CD4-positive, alpha-beta T cell treated with Interleukin-17A for 4 hours (primary cell): ENCODE measurements at regions not wholly inside any gene's neighbourhood (a gene's known extent, or its start where the extent isn't known, plus 50 kb on each side); places are given as distances from the start of the nearest gene placed in this dataset.
"Not testable (repeated sequence)": the region's sequence is repeated elsewhere in the genome, so short reads cannot be mapped to it uniquely, and the experiment has no call there.

ENCODE experiments used
- DNase-seq: peaks from one replicate; pipeline ENCODE4 v3.0.0-alpha.2; 2020; ENCODE audit warnings: mixed read lengths

DNA sequence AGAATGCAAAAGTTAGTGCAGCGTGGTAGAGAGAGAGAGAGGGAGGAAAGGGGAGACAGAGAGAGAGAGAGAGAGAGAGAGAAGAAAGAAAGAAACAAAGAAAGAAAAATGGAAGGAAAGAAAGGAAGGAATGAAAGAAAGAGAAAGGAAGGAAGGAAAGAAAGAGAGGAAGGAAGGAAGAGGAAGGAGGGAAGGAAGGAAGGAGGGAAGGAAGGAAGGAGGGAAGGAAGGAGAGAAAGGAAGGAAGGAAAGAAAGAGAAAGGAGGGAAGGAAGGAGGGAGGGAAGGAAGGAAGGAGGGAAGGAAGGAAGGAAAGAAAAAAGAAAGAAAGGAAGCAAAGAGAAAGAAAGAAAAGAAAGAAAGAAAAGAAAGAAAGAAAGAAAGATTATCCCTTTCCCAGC is 209.8 kb upstream of the MYO3A start:
- no peak for DNase-seq

DNA sequence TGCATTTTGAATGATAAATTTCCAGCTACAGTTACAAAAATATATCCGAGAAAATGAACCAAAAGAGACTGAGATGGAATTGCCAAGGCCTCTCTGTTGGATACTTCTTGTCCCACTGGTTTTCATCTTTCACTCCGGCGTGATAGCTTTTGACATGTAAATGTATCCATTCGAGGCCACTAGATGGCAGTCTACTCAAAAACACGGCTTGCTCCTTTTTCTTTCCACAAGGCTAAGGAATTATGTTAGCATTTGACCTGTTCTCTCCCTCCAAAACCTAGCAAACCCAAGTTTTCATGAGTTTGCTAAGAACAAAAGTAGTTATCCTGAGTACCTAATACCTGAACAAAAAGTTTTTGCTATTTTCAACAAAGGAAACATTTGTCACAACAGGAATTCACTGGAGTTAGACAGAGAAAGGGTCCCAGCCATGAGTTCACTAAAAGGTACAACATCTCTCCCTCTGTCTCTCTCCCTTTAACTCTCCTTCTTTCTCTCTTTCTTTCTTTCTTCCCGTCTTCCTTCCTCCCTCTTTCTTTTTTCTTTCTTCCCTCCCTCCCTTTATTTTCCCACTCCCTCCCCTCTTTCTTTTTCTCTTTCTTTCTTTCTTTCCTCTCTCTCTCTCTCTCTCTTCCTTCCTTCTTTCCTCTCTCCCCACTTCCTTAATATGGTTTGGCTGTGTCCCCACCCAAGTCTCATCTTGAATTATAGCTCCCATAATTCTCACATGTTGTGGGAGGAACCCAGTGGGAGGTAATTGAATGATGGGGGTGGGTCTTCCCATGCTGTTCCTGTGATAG is 207.9 kb upstream of the MYO3A start:
- peak; percentile 6 for DNase-seq

DNA sequence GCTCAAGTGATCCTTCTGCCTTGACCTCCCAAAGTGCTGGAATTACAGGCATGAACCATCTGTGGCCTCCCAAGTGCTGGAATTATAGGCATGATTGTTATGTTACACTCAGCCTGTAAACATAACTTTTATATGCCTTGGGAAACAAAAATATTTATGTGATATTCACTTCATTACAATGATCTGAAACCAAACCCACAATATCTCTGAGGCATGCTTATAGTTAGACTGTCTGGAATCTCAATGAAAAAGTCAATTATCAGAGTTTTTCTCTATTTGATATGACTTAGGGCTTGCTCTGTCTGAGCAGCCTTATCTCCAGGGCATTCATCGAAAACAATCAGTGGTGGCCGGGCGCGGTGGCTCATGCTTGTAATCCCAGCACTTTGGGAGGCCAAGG is 195.3 kb upstream of the MYO3A start:
- DNase-seq: no peak

DNA sequence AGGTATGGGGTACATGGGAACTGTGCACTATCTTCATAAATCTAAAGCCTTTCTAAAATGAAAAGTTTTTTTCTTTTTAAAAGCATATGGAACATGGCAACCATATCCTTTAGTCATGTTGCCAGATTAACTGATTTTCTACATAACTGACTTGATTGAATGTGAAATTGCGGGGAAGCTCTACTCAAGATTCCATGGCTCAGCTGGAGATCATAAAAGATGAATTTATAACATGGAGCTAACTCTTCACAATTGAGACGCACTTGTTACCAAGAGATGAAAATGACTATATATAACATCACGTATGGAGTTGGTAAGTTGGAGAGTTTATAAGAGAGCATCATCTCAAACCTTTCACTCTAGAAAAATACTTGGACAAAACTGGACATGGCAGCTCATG is 190.2 kb upstream of the MYO3A start:
- DNase-seq: no peak

DNA sequence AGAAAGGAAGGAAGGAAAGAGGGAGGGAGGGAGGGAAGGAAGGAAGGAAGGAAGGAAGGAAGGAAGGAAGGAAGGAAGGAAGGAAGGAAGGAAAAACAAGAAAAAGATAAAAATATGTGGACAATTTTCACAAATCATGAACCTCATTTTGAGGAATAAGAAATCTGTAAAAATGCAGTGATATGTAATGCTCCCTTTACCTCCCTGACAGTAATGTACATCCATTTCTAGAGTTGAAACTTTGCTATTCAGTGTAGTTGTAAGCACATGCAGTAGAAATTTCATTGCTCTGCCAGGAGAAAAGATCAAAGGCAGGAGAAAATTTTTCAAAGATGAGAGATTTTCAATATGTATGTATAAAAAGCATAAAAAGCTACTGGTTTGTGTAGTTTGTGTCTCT is 189.5 kb upstream of the MYO3A start:
- no peak for DNase-seq

DNA sequence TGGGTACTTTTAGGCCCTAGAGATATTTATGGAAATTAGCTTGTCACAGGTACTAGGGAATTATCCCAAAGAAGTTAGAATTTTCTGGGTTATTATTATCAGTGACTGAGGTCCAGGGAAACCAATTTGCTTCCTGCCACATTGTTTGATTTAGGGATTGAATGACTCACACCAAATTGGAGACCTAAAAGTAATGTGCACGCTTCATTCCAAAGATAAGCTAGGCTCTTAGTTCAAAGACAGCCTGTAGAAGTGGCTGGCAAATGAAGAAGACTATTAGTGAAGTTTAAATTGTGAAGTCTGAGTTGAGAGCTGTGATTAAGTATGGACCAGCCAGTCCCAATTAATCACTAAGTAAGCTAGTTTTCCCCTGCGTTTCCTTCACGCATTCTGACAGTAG is 188.1 kb upstream of the MYO3A start:
- DNase-seq: no peak

DNA sequence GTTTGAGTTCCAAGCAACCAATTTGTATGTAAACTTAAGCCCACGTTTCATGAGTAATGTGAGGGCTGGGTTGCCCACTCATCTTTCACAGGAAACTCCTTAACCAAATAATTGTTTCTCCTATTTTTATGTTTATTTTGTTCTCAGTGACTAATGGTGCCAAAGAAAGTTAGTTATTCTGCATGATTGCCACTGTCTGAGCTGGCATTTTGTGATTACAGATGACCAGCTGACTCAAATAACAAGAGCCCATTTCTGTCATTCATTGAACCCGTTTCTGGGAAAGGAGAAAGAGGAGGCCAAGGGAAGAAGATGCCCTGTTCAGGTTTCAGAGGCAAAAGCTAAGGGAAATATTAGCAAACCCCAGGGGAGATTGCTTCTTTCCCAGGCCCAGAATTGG is 186.9 kb upstream of the MYO3A start:
- no peak for DNase-seq

DNA sequence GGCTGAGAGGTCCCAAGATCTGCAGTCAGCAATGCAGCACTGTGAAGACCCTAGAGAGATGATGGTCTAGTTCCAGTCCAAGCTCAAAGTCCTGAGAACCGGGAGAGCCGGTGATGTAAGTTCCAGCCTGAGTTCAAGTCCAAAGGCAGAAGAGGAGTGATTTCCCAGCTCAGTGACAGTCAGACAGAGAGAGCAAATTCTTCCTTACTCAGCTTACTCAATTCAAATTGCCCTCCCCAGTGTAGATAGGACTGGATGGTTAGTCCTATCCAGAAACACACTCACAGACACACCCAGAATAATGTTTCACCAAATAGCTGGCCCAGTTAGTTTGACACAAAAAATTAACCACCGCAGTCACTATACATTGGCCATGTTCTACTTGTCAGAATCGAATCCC is 185.5 kb upstream of the MYO3A start:
- no peak for DNase-seq

DNA sequence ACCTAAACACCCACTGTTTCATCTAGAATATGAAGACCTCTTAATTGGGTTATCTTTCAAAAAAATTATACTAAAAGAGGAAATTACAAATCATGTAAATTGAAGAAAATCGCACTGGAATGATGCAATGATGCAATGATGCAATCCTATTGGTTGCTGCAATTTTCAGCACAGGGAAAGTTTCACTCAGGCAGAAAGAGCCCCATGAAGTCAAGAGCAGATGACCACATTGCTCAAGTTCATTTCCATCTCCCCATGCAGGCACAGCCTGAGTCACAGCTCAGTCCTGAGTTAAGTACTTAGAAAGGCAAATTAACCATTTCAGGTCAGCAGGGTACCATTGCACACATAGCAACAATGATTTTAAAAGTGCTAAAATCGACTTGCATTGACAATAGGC is 180.3 kb upstream of the MYO3A start:
- DNase-seq: no peak

DNA sequence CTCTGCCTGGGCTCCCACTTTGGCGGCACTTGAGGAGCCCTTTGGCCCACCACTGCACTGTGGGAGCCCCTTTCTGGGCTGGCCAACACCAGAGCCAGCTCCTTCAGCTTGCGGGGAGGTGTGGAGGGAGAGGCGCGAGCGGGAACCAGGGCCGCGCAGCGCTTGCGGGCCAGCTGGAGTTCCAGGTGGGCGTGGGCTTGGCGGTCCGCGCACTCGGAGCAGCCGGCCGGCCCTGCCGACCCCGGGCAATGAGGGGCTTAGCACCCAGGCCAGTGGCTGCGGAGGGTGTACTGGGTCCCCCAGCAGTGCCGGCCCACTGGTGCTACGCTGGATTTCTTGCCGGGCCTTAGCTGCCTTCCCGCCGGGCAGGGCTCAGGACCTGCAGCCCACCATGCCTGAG is 178.2 kb upstream of the MYO3A start:
- not testable (repeated sequence) for DNase-seq

DNA sequence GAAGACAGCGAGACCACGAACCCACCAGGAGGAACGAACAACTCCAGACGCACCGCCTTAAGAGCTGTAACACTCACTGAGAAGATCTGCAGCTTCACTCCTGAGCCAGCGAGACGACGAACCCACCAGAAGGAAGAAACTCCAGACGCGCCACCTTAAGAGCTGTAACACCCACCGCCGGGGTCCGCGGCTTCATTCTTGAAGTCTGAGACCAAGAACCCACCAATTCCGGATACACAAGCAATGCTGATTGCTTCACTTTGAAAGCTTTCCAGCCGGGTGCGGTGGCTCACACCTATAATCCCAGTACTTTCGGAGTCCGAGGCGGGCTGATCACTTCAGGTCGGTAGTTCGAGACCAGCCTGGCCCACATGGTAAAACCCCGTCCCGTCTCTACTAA is 177.2 kb upstream of the MYO3A start:
- DNase-seq: no peak

DNA sequence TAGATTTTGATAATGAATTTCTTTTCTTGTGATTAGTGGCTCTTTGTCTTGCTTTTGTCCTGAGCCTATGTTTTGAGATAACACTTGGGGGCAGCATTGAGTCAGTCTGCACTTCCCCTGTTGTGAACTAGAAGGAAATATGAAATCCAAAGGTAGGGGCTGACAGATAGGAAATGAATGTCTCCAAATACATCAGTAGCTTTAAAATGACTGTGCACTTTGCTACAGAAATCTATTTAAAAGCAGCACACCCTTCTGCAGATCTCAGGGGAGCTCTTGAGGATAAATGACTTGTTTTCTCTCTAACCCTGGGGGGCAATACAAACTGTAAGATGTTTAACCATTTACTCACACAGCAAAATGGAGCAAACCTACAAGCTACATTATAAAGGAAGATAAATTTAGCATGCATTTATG is 176.0 kb upstream of the MYO3A start:
- DNase-seq: no peak

DNA sequence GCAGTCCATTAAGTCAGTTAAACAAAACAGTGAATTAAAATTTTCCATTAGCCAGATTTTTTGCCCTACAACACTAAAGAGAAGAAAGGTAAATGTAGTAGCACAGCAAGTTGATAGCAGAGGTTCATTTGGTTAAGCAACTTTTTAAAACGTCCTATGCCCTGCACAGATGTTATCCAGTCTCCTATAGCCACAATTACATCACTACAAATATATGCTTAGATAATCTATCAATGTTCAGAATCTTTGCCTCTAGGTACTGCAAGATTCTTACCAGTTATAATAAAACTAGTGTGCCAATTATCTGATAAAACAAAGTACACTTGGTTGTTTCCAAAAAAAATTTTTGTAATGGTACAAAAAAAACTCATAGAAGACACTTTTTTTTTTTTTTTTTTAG is 175.5 kb upstream of the MYO3A start:
- DNase-seq: no peak

DNA sequence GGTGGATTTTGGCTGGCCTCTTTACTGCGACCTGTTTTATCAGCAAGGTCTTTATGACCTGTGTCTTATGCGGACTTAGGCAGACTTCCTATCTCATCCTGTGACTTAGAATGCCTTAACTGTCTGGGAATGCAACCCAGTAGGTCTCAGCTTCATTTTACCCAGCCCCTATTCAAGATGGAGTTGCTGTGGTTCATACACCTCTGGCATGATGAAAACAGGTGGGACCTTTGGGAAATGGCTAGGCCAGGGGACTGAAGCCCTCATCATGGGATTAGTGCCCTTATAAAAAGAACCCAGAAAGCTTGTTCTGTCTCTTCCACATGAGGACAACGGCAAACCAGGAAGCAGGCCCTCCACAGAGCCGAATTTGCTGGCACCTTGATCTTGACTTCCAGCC is 172.1 kb upstream of the MYO3A start:
- no peak for DNase-seq

DNA sequence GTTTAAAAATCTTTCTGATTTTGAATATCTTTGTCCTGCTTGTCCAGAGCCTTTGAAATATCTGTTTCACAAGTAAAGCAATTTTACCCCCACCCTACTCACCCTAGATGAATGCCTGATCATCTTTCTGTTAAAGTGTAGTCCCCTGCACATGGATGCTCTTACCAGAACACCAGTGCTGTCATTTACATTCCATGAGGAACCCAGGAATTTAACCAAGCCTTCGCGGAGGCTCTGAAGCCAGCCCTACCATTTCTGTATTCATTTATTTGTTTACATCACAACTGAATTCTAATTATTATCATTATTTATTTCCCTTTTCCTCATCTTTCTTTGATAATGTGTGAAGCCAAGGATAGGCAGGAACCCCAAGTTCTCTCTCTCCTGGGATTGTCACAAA is 167.8 kb upstream of the MYO3A start:
- no peak for DNase-seq

DNA sequence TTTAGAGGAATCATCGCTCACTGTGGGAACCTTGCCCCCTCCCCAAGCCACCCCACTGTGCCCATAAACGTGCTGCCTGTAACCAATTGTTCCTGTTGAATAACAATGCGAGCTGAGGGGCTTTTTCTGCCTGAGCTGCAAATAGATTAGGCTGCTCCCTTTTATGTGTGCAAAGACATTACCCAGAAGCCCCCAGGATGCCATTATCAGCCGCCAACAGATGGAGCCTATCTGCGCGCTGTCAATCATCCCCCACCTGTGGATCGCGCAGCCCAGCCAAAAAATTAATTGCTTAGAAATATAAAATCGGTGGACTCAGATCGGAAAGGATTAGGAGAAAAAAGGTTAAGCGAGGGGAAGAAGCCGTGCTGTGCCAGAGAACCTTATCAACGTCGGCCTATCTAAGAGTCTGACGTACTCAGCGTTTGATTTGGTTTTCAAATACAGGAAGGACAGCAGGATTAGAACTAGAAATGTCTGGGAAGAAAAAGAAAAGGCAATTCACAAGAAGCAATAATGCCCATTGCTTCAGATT is 167.3 kb upstream of the MYO3A start:
- no peak for DNase-seq

DNA sequence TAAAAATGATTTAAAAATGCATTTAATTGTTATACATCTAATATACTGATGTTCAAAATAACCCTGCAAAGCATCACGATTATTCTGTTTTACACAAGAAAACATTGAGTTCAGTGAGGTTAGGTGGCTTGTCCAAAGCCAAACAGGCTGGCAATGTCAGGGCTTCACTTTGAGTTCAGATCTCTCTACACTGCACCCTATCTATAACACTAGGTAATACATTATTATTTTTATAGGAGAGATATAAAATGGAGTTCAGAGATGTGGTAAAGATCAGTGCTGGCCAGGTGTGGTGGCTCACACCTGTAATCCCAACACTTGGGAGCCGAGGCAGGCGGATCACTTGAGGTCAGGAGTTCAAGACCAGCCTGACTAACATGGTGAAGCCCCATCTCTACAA is 165.9 kb upstream of the MYO3A start:
- DNase-seq: no peak

DNA sequence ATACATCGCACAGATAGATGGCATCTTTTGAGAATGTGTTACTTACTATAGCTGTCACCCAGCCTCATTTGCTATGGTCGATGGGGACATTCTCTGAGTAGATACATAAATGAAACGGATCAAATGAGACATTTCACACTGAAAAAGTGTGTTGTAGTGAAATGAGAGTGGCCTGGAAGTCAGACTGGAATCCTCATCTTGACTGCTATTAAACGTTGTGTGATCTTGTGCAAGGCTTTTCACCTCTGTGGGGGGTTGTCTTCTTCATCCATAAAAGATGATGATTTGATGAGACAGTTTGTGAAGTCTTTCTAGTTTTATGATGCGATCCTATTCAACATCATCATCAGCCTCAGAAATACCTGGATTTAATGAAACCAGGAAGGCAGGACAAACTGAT is 155.4 kb upstream of the MYO3A start:
- no peak for DNase-seq

DNA sequence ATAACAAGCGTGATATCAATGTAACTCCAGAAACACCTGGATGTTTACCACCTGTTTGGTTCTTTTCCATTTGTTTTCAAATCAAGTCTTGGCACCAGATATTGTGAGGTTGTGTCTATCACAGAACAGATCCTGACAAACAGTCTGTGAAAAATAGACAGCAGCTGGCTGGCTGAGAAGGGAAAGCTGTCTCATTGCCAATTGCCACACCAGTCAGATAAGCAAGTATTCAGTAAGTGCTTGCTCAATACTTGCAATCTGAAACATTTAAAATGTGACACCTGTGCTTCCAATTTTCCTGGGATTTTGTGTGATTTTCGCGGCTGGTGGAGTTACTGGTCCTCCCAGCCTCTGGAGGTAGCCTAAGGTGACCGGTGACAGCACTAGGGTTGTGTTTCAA is 147.9 kb upstream of the MYO3A start:
- DNase-seq: no peak

DNA sequence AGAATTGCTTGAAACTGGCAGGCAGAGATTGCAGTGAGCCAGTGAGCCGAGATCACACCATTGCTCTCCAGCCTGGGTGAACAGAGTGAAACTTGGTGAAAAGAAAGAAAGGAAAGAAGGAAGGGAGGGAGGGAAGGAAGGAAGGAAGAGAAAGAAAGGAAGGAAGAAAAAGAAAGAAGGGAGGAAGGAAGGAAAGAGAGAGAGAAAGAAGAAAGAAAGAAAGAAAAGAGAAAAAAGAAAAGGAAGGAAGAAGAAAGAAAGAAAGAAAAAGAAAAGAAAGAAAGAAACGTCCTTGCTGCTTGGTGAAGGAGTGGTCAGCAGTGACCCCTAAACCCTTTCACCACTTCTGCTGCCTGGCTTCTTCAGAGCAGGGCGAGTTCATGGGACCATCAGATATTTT is 147.1 kb upstream of the MYO3A start:
- no peak for DNase-seq

DNA sequence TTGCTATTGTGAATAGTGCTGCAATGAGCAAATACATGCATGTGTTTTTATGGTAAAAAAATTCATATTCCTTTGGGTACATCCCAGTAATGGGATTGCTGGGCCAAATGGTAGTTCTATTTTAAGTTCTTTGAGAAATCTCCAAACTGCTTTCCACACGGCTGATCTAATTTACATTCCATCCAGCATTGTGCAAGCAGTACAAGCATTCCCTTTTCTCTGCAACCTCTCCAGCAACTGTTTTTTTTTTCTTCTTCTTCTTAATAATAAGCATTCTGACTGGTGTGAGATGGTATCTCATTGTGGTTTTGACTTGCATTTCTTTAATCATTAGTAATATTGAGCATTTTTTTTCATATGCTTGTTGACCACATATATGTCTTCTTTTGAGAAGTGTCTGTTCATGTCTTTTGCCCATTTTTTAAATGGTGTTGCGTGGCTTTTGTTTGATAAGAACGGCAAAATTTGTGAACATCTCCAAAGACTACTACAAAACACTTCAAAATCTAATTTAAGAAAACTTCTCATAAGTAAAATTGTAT is 136.1 kb upstream of the MYO3A start:
- no peak for DNase-seq

DNA sequence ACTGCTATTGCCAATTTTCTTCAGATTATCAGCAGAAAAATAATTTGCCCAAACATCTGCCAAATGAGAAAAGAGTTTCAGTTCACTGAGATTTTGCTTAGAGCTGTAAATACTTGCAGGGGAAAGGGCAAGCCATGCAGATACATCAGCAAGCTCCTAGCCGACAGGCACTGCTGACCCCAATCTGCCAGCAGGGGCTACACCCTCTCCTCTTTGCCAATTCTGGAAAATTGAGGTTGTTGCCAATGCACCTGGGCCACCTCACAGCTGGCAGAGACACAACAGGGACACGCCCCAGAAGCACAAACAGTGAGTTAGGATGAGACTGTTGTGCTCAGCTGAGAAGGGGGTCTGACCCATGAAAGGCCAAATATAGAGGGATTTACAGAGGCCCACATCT is 129.5 kb upstream of the MYO3A start:
- DNase-seq: no peak

DNA sequence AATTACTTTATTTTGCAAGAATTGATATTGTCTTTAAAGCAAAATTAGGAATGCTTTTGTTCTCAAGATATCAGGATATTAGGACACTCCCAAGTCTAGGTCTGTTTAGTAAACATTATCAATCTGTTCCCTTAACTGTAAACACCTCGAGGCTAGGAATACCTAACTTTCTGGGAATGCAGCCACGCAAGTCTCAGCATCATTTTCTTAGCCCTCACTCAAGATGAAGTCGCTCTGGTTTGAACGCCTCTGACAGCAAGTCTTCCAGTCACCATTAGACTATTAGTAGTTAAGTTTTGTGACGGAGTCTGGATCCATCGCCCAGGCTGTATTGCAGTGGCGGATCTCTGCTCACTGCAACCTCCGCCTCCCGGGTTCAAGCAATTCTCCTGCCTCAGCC is 128.0 kb upstream of the MYO3A start:
- no peak for DNase-seq

DNA sequence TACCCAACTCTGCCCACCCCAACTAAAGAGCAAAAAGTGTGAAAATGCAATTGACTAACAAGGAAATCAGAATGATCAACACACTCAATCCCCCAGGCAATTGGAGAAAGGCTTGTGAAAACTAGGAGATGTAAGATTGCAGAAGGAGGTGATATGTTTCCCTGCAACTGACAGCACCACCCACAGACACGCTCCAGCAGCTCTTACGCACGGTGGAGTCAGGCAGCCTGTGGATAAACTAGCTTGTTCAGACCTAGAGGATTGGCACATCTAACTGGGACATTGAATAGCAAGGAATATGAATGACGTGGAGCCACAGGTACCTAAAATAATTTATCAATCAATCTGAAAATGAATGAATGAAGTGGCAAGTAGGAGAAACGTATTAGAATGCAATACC is 125.7 kb upstream of the MYO3A start:
- no peak for DNase-seq
